Activated CD4-positive, alpha-beta T cell treated with anti-CD3 and anti-CD28 coated beads, Interleukin-2, amount 10 ng/mL, durations not matched to agents 7 days and 5 days (primary cell): ENCODE measurements at regions not wholly inside any gene's neighbourhood (a gene's known extent, or its start where the extent isn't known, plus 50 kb on each side); places are given as distances from the start of the nearest gene placed in this dataset.
A peak's percentile ranks its signal among the peaks of the same experiment; 100 is the strongest.
"Not testable (repeated sequence)": the region's sequence is repeated elsewhere in the genome, so short reads cannot be mapped to it uniquely, and the experiment has no call there.

Experiments
- CTCF ChIA-PET: fragments of 350-600 bp; sonication (Branson Sonifier 250); formaldehyde crosslinking; loops from one replicate; lab custom pipeline; 2021; ENCODE audit warnings: antibody characterized with exemption; lab: Charles Lee
- POLR2A ChIA-PET: fragments of 350-600 bp; sonication (Branson Sonifier 250); formaldehyde crosslinking; loops from one replicate; lab custom pipeline; 2021; ENCODE audit warnings: antibody characterized with exemption; lab: Charles Lee
- DNase-seq: peaks from one replicate; pipeline ENCODE4 v3.0.0-alpha.2; 2020
- H3K27ac Mint-ChIP-seq: one replicate; pipeline ENCODE4 v1.8.0; 2021; ENCODE audit warnings: mild to moderate bottlenecking, moderate library complexity, mixed read lengths
- H3K27me3 Mint-ChIP-seq: one replicate; pipeline ENCODE4 v1.8.0; 2021; ENCODE audit warnings: mixed read lengths
- H3K36me3 Mint-ChIP-seq: one replicate; pipeline ENCODE4 v1.8.0; 2021; ENCODE audit warnings: low read depth, mixed read lengths
- H3K4me1 Mint-ChIP-seq: one replicate; pipeline ENCODE4 v1.8.0; 2021; ENCODE audit warnings: mixed read lengths
- H3K4me3 Mint-ChIP-seq: one replicate; pipeline ENCODE4 v1.8.0; 2021; ENCODE audit warnings: mild to moderate bottlenecking, moderate library complexity, mixed read lengths
- H3K9me3 Mint-ChIP-seq: one replicate; pipeline ENCODE4 v1.8.0; 2021; ENCODE audit warnings: mixed read lengths

- peaks cover 48% of the 10 kb centered on the region for H3K4me1 Mint-ChIP-seq
- POLR2A ChIA-PET: no interaction called here
- H3K27me3 Mint-ChIP-seq: no peaks in the 10 kb centered on the region
- peak; percentile 18 for DNase-seq
- H3K36me3 Mint-ChIP-seq: peaks cover under 1% of the 10 kb centered on the region
- H3K27ac Mint-ChIP-seq: no peak overlapping the region
- H3K4me3 Mint-ChIP-seq: no peak overlapping the region
- CTCF ChIA-PET: interaction anchor here (0.9 to 1.2 kb wide), 3 partner anchors 13 to 295 kb away, joined by 3 read pairs; no protein-coding TSS in a partner anchor
- H3K9me3 Mint-ChIP-seq: no peaks in the 10 kb centered on the region
Measured at GRCh38 chr1:58854576-58854975, 70.7 kb upstream of the JUN start.

DNA sequence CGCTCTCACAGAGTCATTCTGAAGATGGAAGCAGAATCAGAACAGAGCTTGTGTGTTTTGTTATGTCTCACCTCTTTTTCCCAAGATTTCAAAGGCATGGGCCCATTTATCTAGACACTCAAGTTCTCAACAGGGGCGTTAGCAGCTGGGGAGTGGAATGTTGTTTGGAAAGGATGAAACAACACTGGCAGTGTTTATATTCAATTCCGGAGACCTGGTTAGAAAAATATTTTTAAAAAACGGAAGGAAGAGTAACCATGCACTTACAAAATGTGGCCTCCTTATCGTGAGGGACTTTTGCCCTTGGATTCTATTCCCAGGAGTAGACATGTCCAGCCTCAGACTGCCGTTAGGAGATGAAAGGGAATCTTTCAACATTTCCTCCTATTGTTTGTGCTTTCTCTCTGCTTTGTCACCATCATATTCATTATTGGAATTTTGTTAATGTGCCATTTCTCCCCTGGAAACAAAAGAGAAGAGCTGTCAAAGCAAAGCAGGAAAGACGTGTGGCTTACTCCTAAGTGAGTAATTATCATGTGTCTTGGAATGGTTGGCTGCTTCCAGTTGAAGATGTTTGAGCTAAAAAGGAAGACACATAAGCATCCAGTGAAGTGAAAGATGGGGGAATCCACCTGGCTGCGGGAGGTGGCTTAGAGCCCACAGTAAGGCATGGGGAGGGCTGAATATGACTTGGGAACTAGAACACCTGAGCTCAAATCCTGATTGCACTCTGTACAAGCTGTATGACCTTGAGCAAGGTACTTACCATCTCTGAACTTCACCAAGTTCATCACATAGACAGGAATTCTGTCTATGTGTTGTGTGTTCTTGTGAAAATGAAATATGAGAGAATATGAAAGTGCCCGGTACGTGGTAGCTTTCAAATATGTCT, 71.7 kb upstream of the JUN start:
- ChIA-PET POLR2A (no interaction called here), CTCF (interaction anchor here (0.9 to 1.1 kb wide), 3 partner anchors 16 to 294 kb away, joined by 3 to 4 read pairs (median 3); no protein-coding TSS in a partner anchor)
- peaks cover 51% of the 10 kb centered on the region for H3K4me1 Mint-ChIP-seq
- no peak for DNase-seq
- no peaks in the 10 kb centered on the region for H3K27me3 Mint-ChIP-seq
- H3K36me3 Mint-ChIP-seq: peaks cover 3% of the 10 kb centered on the region
- no peaks in the 10 kb centered on the region for H3K9me3 Mint-ChIP-seq
- no peak overlapping the region for H3K4me3 Mint-ChIP-seq
- no peak overlapping the region for H3K27ac Mint-ChIP-seq

- H3K9me3 Mint-ChIP-seq, H3K36me3 Mint-ChIP-seq, DNase-seq, H3K27ac Mint-ChIP-seq, H3K4me3 Mint-ChIP-seq, POLR2A ChIA-PET, H3K27me3 Mint-ChIP-seq: not testable (repeated sequence)
- H3K4me1 Mint-ChIP-seq: peaks cover 50% of the 10 kb centered on the region
- CTCF ChIA-PET: interaction anchor here (1.1 kb wide), 1 partner anchor 43 kb away, joined by 4 read pairs; no protein-coding TSS in a partner anchor
Measured at GRCh38 chr1:58856281-58856680, 72.4 kb upstream of the JUN start.

GRCh38 chr1:58857680-58858673, 74.1 kb upstream of the JUN start:
- Mint-ChIP-seq H3K36me3 (peaks cover 3% of the 10 kb centered on the region), H3K4me3 (no peak overlapping the region), H3K27ac (peak overlapping the region; percentile 91), H3K27me3 (no peaks in the 10 kb centered on the region), H3K4me1 (peaks cover 45% of the 10 kb centered on the region), H3K9me3 (no peaks in the 10 kb centered on the region)
- ChIA-PET POLR2A (no interaction called here), CTCF (interaction anchor here (0.5 to 2.0 kb wide), 10 partner anchors 9 to 293 kb away, joined by 3 to 5 read pairs (median 4); no protein-coding TSS in a partner anchor)
- peak; percentile 43 for DNase-seq

- Mint-ChIP-seq H3K9me3 (no peaks in the 10 kb centered on the region), H3K36me3 (peaks cover 3% of the 10 kb centered on the region), H3K4me3 (no peak overlapping the region), H3K27ac (no peak overlapping the region), H3K27me3 (no peaks in the 10 kb centered on the region), H3K4me1 (peaks cover 37% of the 10 kb centered on the region)
- DNase-seq: no peak
- CTCF ChIA-PET: interaction anchor here (0.8 to 1.7 kb wide), 2 partner anchors 18 kb away, joined by 3 read pairs; no protein-coding TSS in a partner anchor
- POLR2A ChIA-PET: no interaction called here
Measured at GRCh38 chr1:58859769-58860485, 76.1 kb upstream of the JUN start.

- Mint-ChIP-seq H3K36me3 (peaks cover 3% of the 10 kb centered on the region), H3K4me1 (peaks cover 30% of the 10 kb centered on the region), H3K9me3 (no peaks in the 10 kb centered on the region), H3K27ac (no peak overlapping the region), H3K27me3 (no peaks in the 10 kb centered on the region), H3K4me3 (no peak overlapping the region)
- DNase-seq: no peak
- ChIA-PET CTCF (interaction anchor here (0.7 to 1.2 kb wide), 3 partner anchors 20 to 470 kb away, joined by 3 to 4 read pairs (median 3); no protein-coding TSS in a partner anchor), POLR2A (no interaction called here)
Measured at GRCh38 chr1:58861076-58861475, 77.2 kb upstream of the JUN start.

GRCh38 chr1:58861506-58861905, 77.7 kb upstream of the JUN start:
- no peaks in the 10 kb centered on the region for H3K9me3 Mint-ChIP-seq
- peaks cover 3% of the 10 kb centered on the region for H3K36me3 Mint-ChIP-seq
- no peak for DNase-seq
- H3K27me3 Mint-ChIP-seq: no peaks in the 10 kb centered on the region
- H3K4me1 Mint-ChIP-seq: peaks cover 30% of the 10 kb centered on the region
- no peak overlapping the region for H3K4me3 Mint-ChIP-seq
- CTCF ChIA-PET: interaction anchor here (1.2 kb wide), 1 partner anchor 19 kb away, joined by 3 read pairs; no protein-coding TSS in a partner anchor
- H3K27ac Mint-ChIP-seq: no peak overlapping the region
- POLR2A ChIA-PET: no interaction called here

DNA sequence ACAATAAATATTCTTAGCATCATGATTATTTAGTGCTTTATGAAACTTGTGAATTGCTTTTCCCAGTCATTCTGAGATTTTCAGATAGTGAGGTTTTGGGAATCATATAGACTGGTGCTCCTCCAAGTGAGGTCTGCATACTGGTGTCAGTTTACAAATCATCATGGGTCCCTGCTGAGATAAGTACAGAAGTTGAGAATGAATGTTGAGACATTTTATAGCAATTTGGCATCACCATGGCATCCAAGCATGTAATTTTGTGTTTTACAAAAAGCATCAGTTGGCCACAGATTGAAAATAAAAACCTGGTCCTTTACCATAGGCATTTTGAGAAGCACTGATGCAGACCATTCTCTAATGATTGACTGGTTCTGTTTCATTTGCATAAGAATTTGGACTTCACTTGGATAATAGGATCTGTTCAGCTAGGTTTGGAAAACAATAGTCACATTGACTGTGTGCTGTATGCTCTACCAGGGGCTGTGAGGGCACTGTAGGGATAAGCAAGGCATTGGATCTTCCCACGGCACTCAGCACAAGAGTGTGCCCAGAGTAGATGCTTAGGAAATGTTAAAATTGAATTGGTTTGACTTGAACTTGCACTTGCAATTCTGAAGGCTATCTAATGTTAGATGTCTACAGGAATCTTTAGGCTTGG, 79.0 kb upstream of the JUN start:
- Mint-ChIP-seq H3K36me3 (peaks cover 3% of the 10 kb centered on the region), H3K27me3 (no peaks in the 10 kb centered on the region), H3K27ac (no peak overlapping the region), H3K4me3 (no peak overlapping the region), H3K4me1 (peaks cover 18% of the 10 kb centered on the region), H3K9me3 (no peaks in the 10 kb centered on the region)
- CTCF ChIA-PET: no interaction called here
- POLR2A ChIA-PET: no interaction called here
- DNase-seq: no peak

- DNase-seq: no peak
- ChIA-PET POLR2A (no interaction called here), CTCF (interaction anchor here (1.0 kb wide), 1 partner anchor 20 kb away, joined by 3 read pairs; no protein-coding TSS in a partner anchor)
- no peaks in the 10 kb centered on the region for H3K27me3 Mint-ChIP-seq
- H3K36me3 Mint-ChIP-seq: peaks cover 2% of the 10 kb centered on the region
- H3K9me3 Mint-ChIP-seq: no peaks in the 10 kb centered on the region
- peaks cover 3% of the 10 kb centered on the region for H3K4me1 Mint-ChIP-seq
- H3K4me3 Mint-ChIP-seq: no peak overlapping the region
- H3K27ac Mint-ChIP-seq: no peak overlapping the region
Measured at GRCh38 chr1:58864654-58865053, 80.8 kb upstream of the JUN start.

- DNase-seq: no peak
- Mint-ChIP-seq H3K36me3 (no peaks in the 10 kb centered on the region), H3K4me3 (no peak overlapping the region), H3K9me3 (no peaks in the 10 kb centered on the region), H3K4me1 (no peaks in the 10 kb centered on the region), H3K27ac (no peak overlapping the region), H3K27me3 (peaks cover 1% of the 10 kb centered on the region)
- CTCF ChIA-PET: interaction anchor here (0.9 kb wide), 1 partner anchor 8 kb away, joined by 4 read pairs; no protein-coding TSS in a partner anchor
- POLR2A ChIA-PET: no interaction called here
Measured at GRCh38 chr1:58866578-58866977, 82.7 kb upstream of the JUN start.

DNA sequence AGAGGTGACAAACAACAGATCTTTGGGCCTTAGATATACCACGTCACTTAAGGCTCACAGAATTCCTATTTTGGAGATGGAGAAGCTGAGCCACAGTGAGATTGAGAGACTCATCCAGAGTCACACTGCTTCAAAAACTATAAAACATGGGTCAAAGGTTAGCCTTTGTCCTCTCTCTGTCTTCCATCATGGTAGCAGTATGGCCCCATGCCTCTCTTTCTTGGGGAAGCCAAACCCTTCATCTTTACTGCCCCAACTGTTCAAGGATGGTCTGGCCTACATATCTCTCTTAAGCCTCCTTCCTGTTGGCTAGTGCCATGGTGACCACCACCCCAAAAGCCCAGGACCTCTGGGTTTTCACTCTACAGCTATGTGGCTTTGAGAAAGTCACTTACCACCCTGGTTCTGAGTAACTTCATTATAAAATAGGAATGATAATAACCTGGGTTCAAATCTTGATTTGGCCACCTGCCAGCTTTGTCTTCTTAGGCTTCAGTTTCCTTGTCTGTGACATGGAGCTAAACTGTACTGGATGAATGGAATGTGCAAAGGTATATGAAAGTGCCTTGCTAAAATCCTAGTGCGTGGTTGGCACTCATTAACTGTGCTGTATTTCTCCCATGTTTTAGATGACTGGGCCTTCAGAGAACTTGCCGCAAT, 85.9 kb upstream of the JUN start:
- Mint-ChIP-seq H3K4me1 (no peaks in the 10 kb centered on the region), H3K9me3 (no peaks in the 10 kb centered on the region), H3K36me3 (no peaks in the 10 kb centered on the region), H3K27ac (no peak overlapping the region), H3K27me3 (peaks cover 8% of the 10 kb centered on the region), H3K4me3 (no peak overlapping the region)
- POLR2A ChIA-PET: interaction anchor here (0.6 kb wide), 1 partner anchor 474 kb away, joined by 3 read pairs; no protein-coding TSS in a partner anchor
- CTCF ChIA-PET: interaction anchor here (0.8 to 1.1 kb wide), 2 partner anchors 13 to 31 kb away, joined by 3 read pairs; no protein-coding TSS in a partner anchor
- DNase-seq: no peak
